Mesothelial cell of epicardium (in vitro differentiated cells): ENCODE measurements at regions not wholly inside any gene's neighbourhood (a gene's known extent, or its start where the extent isn't known, plus 50 kb on each side); places are given as distances from the start of the nearest gene placed in this dataset.
"Not testable (repeated sequence)": the region's sequence is repeated elsewhere in the genome, so short reads cannot be mapped to it uniquely, and the experiment has no call there.

Source experiments
- DNase-seq, 2 experiments: peaks; one replicate each; pipeline ENCODE4 v3.0.0; 2021; ENCODE audit warnings: low spot score in 2 of 2; ENCODE audit not compliant: unreplicated experiment in 2 of 2
- H3K27ac Mint-ChIP-seq: 2 replicates; pipeline ENCODE4 v1.8.0; 2021; ENCODE audit warnings: mixed read lengths
- H3K27me3 Mint-ChIP-seq: 2 replicates; pipeline ENCODE4 v1.8.0; 2021; ENCODE audit warnings: low read depth, mixed read lengths
- H3K36me3 Mint-ChIP-seq: 2 replicates; pipeline ENCODE4 v1.8.0; 2021; ENCODE audit warnings: mixed read lengths
- H3K4me1 Mint-ChIP-seq: 2 replicates; pipeline ENCODE4 v1.8.0; 2021; ENCODE audit warnings: mixed read lengths
- H3K4me3 Mint-ChIP-seq: 2 replicates; pipeline ENCODE4 v1.8.0; 2021; ENCODE audit warnings: mild to moderate bottlenecking, moderate library complexity, mixed read lengths
- H3K9me3 Mint-ChIP-seq: 2 replicates; pipeline ENCODE4 v1.8.0; 2021; ENCODE audit warnings: mixed read lengths
- CTCF ChIP-seq: fragments of 200-600 bp; sonication (generic); IDR thresholded peaks from one replicate; pipeline ENCODE4 v1.5.0; 2021; ENCODE audit warnings: antibody characterized with exemption; ENCODE audit not compliant: unreplicated experiment

- DNase-seq, result no peak
- no peaks in the 10 kb centered on the region for H3K27me3 Mint-ChIP-seq
- peaks cover 17% of the 10 kb centered on the region for H3K9me3 Mint-ChIP-seq
- H3K36me3 Mint-ChIP-seq, result peaks cover 27% of the 10 kb centered on the region
- H3K4me3 Mint-ChIP-seq, result no peak overlapping the region
- TF ChIP-seq CTCF, result no peak
- H3K27ac Mint-ChIP-seq, result no peak overlapping the region
- peaks cover 35% of the 10 kb centered on the region for H3K4me1 Mint-ChIP-seq
These were observed 80.4 kb downstream of the RIN2 start for GRCh38 chr20:19838468-19838867.

- Mint-ChIP-seq H3K4me1 (peaks cover 29% of the 10 kb centered on the region), H3K27me3 (no peaks in the 10 kb centered on the region), H3K9me3 (peaks cover 21% of the 10 kb centered on the region), H3K4me3 (no peak overlapping the region), H3K36me3 (peaks cover 31% of the 10 kb centered on the region), H3K27ac (no peak overlapping the region)
- TF ChIP-seq CTCF, result no peak
- no peak for DNase-seq
These were observed 81.0 kb downstream of the RIN2 start for GRCh38 chr20:19839053-19839452.

GRCh38 chr20:19840111-19840710, 82.2 kb downstream of the RIN2 start:
- no peak for TF ChIP-seq CTCF
- Mint-ChIP-seq H3K9me3 (peaks cover 28% of the 10 kb centered on the region), H3K4me1 (peaks cover 19% of the 10 kb centered on the region), H3K4me3 (no peak overlapping the region), H3K27ac (no peak overlapping the region), H3K36me3 (peaks cover 38% of the 10 kb centered on the region), H3K27me3 (no peaks in the 10 kb centered on the region)
- DNase-seq, result no peak

GRCh38 chr20:19841740-19842139, 83.7 kb downstream of the RIN2 start:
- no peak for TF ChIP-seq CTCF
- H3K4me1 Mint-ChIP-seq, result peaks cover 9% of the 10 kb centered on the region
- H3K36me3 Mint-ChIP-seq, result peaks cover 43% of the 10 kb centered on the region
- H3K4me3 Mint-ChIP-seq, result no peak overlapping the region
- H3K27ac Mint-ChIP-seq, result no peak overlapping the region
- H3K27me3 Mint-ChIP-seq, result no peaks in the 10 kb centered on the region
- H3K9me3 Mint-ChIP-seq, result peaks cover 31% of the 10 kb centered on the region
- DNase-seq, result no peak

- not testable (repeated sequence) for H3K4me3 Mint-ChIP-seq, DNase-seq, H3K4me1 Mint-ChIP-seq, H3K27ac Mint-ChIP-seq, H3K27me3 Mint-ChIP-seq
- peaks cover 31% of the 10 kb centered on the region for H3K9me3 Mint-ChIP-seq
- H3K36me3 Mint-ChIP-seq, result peaks cover 40% of the 10 kb centered on the region
These were observed 86.8 kb downstream of the RIN2 start for GRCh38 chr20:19844850-19845249.

GRCh38 chr20:19847383-19847782, 89.3 kb downstream of the RIN2 start:
- H3K4me1 Mint-ChIP-seq, result peaks cover 13% of the 10 kb centered on the region
- H3K9me3 Mint-ChIP-seq, result peaks cover 25% of the 10 kb centered on the region
- no peak for DNase-seq
- no peak for TF ChIP-seq CTCF
- H3K27ac Mint-ChIP-seq, result no peak overlapping the region
- peaks cover 28% of the 10 kb centered on the region for H3K36me3 Mint-ChIP-seq
- H3K27me3 Mint-ChIP-seq, result no peaks in the 10 kb centered on the region
- H3K4me3 Mint-ChIP-seq, result no peak overlapping the region
